HepG2 (cell line): ENCODE measurements at regions not wholly inside any gene's neighbourhood (a gene's known extent, or its start where the extent isn't known, plus 50 kb on each side); places are given as distances from the start of the nearest gene placed in this dataset.

Experiments used
- ATAC-seq: fragments of 200-7000 bp; cut with Tn5 transposase; 3 replicates; pipeline ENCODE4 v1.9.1; 2020; ENCODE audit warnings: mild to moderate bottlenecking, moderate library complexity
- BruUV-seq: library from RNA; stranded (reverse); fragments of 400-500 nt; replicated peaks from 2 replicates; lab custom pipeline; 2021; lab: Mats Ljungman, UMichigan
- CTCF ChIA-PET: fragments of 300-600 bp; formaldehyde crosslinking; extraction: SDS; loops from one replicate; lab custom pipeline; 2021; ENCODE audit warnings: low total read pairs, inconsistent platforms, low intra/inter-chr PET ratio; lab: Yijun Ruan, JAX
- POLR2A ChIA-PET: fragments of 350-600 bp; sonication (Branson Sonifier 250); formaldehyde crosslinking; loops from one replicate; lab custom pipeline; 2020; ENCODE audit warnings: antibody characterized with exemption, inconsistent platforms; lab: Yijun Ruan, JAX
- DNase-seq: peaks from one replicate; pipeline ENCODE4 v3.0.0-alpha.2; 2015; ENCODE audit warnings: low spot score
- FAIRE-seq: peaks from 3 replicates; lab custom pipeline; 2011; peaks lifted over from hg19 to GRCh38; lab: Jason Lieb, UNC
- H2AFZ ChIP-seq: one replicate; pipeline ENCODE4 v1.6.1; 2011; ENCODE audit warnings: low read length, inconsistent platforms
- H3K27ac ChIP-seq: fragments of 300-600 bp; 3 replicates; pipeline ENCODE4 v1.8.0; 2011; ENCODE audit warnings: mixed run types, mild to moderate bottlenecking, mixed read lengths, low read length, inconsistent platforms; ENCODE audit not compliant: insufficient read depth; ENCODE audit errors: extremely low read length
- H3K27me3 ChIP-seq, 2 experiments: fragments of 200-600 bp in 1 of 2; 2 replicates in 1 of 2; 3 replicates in 1 of 2; pipeline versions ENCODE4 v1.6.0 to v1.8.0; 2011; ENCODE audit warnings: low read length in 2 of 2, mild to moderate bottlenecking in 2 of 2, moderate library complexity in 2 of 2, inconsistent platforms in 1 of 2; ENCODE audit not compliant: insufficient read depth in 2 of 2, control insufficient read depth in 1 of 2
- H3K36me3 ChIP-seq, 2 experiments: fragments of 200-600 bp in 1 of 2; replicated peaks in 1 of 2; 2 replicates in 1 of 2; 3 replicates in 1 of 2; pipeline versions ENCODE4 v1.5.1 to v1.8.0; 2011; ENCODE audit warnings: low read length in 2 of 2, inconsistent platforms in 1 of 2; ENCODE audit not compliant: insufficient read depth in 2 of 2, control insufficient read depth in 1 of 2
- H3K4me1 ChIP-seq: 2 replicates; pipeline ENCODE4 v1.5.1; 2012; ENCODE audit warnings: low read length, inconsistent platforms; ENCODE audit not compliant: insufficient read depth
- H3K4me2 ChIP-seq: 2 replicates; pipeline ENCODE4 v1.6.0; 2011; ENCODE audit warnings: low read depth, low read length, inconsistent platforms
- H3K4me3 ChIP-seq, 3 experiments: fragments of 200-600 bp in 1 of 3; sonication (generic), shearing (Covaris generic) in 1 of 3; replicated peaks in 1 of 3; 2 replicates each; pipeline ENCODE4 v1.5.1; 2011 to 2016; ENCODE audit warnings: low read length in 3 of 3, inconsistent platforms in 2 of 3, low read depth in 2 of 3, mild to moderate bottlenecking in 2 of 3, control low read depth in 1 of 3, mixed read lengths in 1 of 3; ENCODE audit not compliant: insufficient read depth in 1 of 3
- H3K79me2 ChIP-seq: one replicate; pipeline ENCODE4 v1.6.1; 2011; ENCODE audit warnings: low read length, inconsistent platforms; ENCODE audit not compliant: insufficient read depth
- H3K9ac ChIP-seq: 2 replicates; pipeline ENCODE4 v1.6.0; 2011; ENCODE audit warnings: mild to moderate bottlenecking, low read depth, low read length, inconsistent platforms; ENCODE audit not compliant: insufficient read depth
- H3K9me3 ChIP-seq: 2 replicates; pipeline ENCODE4 v1.5.1; 2012; ENCODE audit warnings: mild to moderate bottlenecking, low read length
- H4K20me1 ChIP-seq: 2 replicates; pipeline ENCODE4 v1.6.0; 2011; ENCODE audit warnings: inconsistent platforms, mild to moderate bottlenecking, low read length, moderate library complexity; ENCODE audit not compliant: insufficient read depth
- GTF2F1 ChIP-seq: fragments of 150-350 bp; IDR thresholded peaks from 2 replicates; pipeline ENCODE4 v1.6.1; 2014; ENCODE audit warnings: low read length
- HMGXB4 ChIP-seq, 2 experiments: sonication (generic) in 1 of 2; formaldehyde crosslinking in 1 of 2; IDR thresholded peaks; 2 replicates each; pipeline versions ENCODE4 v1.4.0 to v1.6.1; 2018 to 2020; ENCODE audit warnings: missing genetic modification reagents in 2 of 2, borderline replicate concordance in 1 of 2, low read depth in 1 of 2, mild to moderate bottlenecking in 1 of 2, missing biosample characterization in 1 of 2
- KLF16 ChIP-seq, 2 experiments: sonication (generic) in 1 of 2; formaldehyde crosslinking in 1 of 2; IDR thresholded peaks; 2 replicates each; pipeline versions ENCODE4 v1.6.1 to v1.8.0; 2016 to 2023; ENCODE audit warnings: missing genetic modification reagents in 2 of 2, missing compliant biosample characterization in 1 of 2
- MED8 ChIP-seq: sonication (generic); formaldehyde crosslinking; IDR thresholded peaks from 2 replicates; pipeline ENCODE4 v1.8.1; 2023; ENCODE audit warnings: mild to moderate bottlenecking, missing genetic modification reagents; ENCODE audit not compliant: insufficient replicate concordance
- NFKBIZ ChIP-seq: IDR thresholded peaks from 2 replicates; pipeline ENCODE4 v1.6.1; 2018; ENCODE audit warnings: missing genetic modification reagents, missing compliant biosample characterization
- ZMYM4 ChIP-seq: sonication (generic); formaldehyde crosslinking; IDR thresholded peaks from 2 replicates; pipeline ENCODE4 v1.8.1; 2023; ENCODE audit warnings: mild to moderate bottlenecking, missing genetic modification reagents
- ZNF121 ChIP-seq: sonication (generic); formaldehyde crosslinking; IDR thresholded peaks from 2 replicates; pipeline ENCODE4 v1.5.0; 2020; ENCODE audit warnings: mild to moderate bottlenecking, missing genetic modification reagents
- ZNF17 ChIP-seq: sonication (generic); formaldehyde crosslinking; IDR thresholded peaks from 2 replicates; pipeline ENCODE4 v1.5.0; 2020; ENCODE audit warnings: mild to moderate bottlenecking, missing genetic modification reagents
- ZNF24 ChIP-seq: fragments of 450-650 bp; IDR thresholded peaks from 2 replicates; pipeline ENCODE4 v1.6.1; 2017; ENCODE audit warnings: antibody characterized with exemption, mild to moderate bottlenecking
- ZNF331 ChIP-seq: sonication (generic); formaldehyde crosslinking; IDR thresholded peaks from 2 replicates; pipeline ENCODE4 v1.4.0; 2020; ENCODE audit warnings: missing genetic modification reagents
- WGBS: methylation state at CpG from one replicate; pipeline ENCODE4 v1.1.6; 2017; ENCODE audit warnings: low lambda C conversion rate; 5-methylcytosine and 5-hydroxymethylcytosine counted together
- in situ Hi-C: cut with HindIII; loops from 2 replicates; pipeline ENCODE4 v1.10.0; 2017; ENCODE audit warnings: low pct_unique_long_range_greater_than_20kb; ENCODE audit not compliant: extremely low pct_ligation_motif_present
- intact Hi-C: fragments of 100-400 bp; cut with micrococcal nuclease; formaldehyde crosslinking; loops from one replicate; pipeline ENCODE4 v1.10.0; 2022; ENCODE audit not compliant: unreplicated experiment
- TF ChIP-seq, protein P1 (sequence below): sonication (generic); formaldehyde crosslinking; IDR thresholded peaks from 2 replicates; pipeline ENCODE4 v1.9.0; 2021; ENCODE audit warnings: missing genetic modification reagents, mild to moderate bottlenecking, borderline replicate concordance

GRCh38 chr1:94596260-94596659 lies 54.7 kb upstream of the F3 start:
- CTCF ChIA-PET, result no interaction called here
- no peak for FAIRE-seq
- Histone ChIP-seq H3K4me3 (no peak overlapping the region), H3K4me1 (peaks cover 18% of the 10 kb centered on the region; the same call in 1 of the 2 replicates), H3K79me2 (no peaks in the 10 kb centered on the region), H3K9ac (no peak overlapping the region), H3K27ac (no peak overlapping the region), H2AFZ (no peak overlapping the region), H4K20me1 (no peaks in the 10 kb centered on the region), H3K36me3 (no peaks in the 10 kb centered on the region), H3K4me2 (no peak overlapping the region), H3K9me3 (no peaks in the 10 kb centered on the region), H3K27me3 (peaks cover 0 to 11% of the 10 kb centered on the region in 2 experiments; a peak in 2 of 5 replicates)
- TF ChIP-seq, protein P1, sequence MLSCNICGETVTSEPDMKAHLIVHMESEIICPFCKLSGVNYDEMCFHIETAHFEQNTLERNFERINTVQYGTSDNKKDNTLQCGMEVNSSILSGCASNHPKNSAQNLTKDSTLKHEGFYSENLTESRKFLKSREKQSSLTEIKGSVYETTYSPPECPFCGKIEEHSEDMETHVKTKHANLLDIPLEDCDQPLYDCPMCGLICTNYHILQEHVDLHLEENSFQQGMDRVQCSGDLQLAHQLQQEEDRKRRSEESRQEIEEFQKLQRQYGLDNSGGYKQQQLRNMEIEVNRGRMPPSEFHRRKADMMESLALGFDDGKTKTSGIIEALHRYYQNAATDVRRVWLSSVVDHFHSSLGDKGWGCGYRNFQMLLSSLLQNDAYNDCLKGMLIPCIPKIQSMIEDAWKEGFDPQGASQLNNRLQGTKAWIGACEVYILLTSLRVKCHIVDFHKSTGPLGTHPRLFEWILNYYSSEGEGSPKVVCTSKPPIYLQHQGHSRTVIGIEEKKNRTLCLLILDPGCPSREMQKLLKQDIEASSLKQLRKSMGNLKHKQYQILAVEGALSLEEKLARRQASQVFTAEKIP (CRISPR knock-in tag), result no peak
- TF ChIP-seq GTF2F1 (no peak), NFKBIZ (no peak), HMGXB4 (CRISPR knock-in tag; IDR thresholded peaks at IDR 0.05; ENCODE audit: borderline replicate concordance in 1 of 2, low read depth in 1 of 2) (no peak), ZNF121 (CRISPR knock-in tag) (no peak), ZNF331 (no peak), ZNF24 (no peak), KLF16 (CRISPR knock-in tag; IDR thresholded peaks at IDR 0.05) (no peak), ZMYM4 (no peak), ZNF17 (CRISPR knock-in tag) (no peak), MED8 (CRISPR knock-in tag) (no peak)
- in situ Hi-C loops (loop anchor here (5.0 kb wide), 1 partner anchor 74 kb away; no protein-coding TSS in a partner anchor), intact Hi-C loops (loop anchor here (5.0 kb wide), 2 partner anchors 54 to 74 kb away; partner anchors contain the start of gene F3)
- POLR2A ChIA-PET, result no interaction called here
- no TSS peak for BruUV-seq
- 65% methylated on average over 3 of the region's 3 CpGs for WGBS
- no peak for DNase-seq
- peak; percentile 25; the same call in 2 of the 3 replicates for ATAC-seq
